H9 (cell line): ENCODE measurements at regions not wholly inside any gene's neighbourhood (a gene's known extent, or its start where the extent isn't known, plus 50 kb on each side); places are given as distances from the start of the nearest gene placed in this dataset.

Experiments used
- DNase-seq: peaks from one replicate; pipeline ENCODE4 v3.0.0-alpha.2; 2017
- H2AFZ ChIP-seq: one replicate; pipeline ENCODE4 v1.6.1; 2013; ENCODE audit warnings: mild to moderate bottlenecking, low read length, control low read depth, moderate library complexity
- H2AK5ac ChIP-seq: 2 replicates; pipeline ENCODE4 v1.6.1; 2013; ENCODE audit warnings: low read length, control low read depth, mixed read lengths; ENCODE audit not compliant: insufficient read length
- H2BK120ac ChIP-seq: one replicate; pipeline ENCODE4 v1.6.1; 2013; ENCODE audit warnings: low read depth, mild to moderate bottlenecking, low read length, control low read depth, inconsistent platforms; ENCODE audit not compliant: poor library complexity, severe bottlenecking
- H2BK12ac ChIP-seq: 2 replicates; pipeline ENCODE4 v1.6.1; 2013; ENCODE audit warnings: low read length, control low read depth, mixed read lengths, low read depth; ENCODE audit not compliant: insufficient read length
- H2BK15ac ChIP-seq: 2 replicates; pipeline ENCODE4 v1.6.1; 2013; ENCODE audit warnings: low read depth, low read length, control low read depth
- H2BK20ac ChIP-seq: one replicate; pipeline ENCODE4 v1.6.1; 2013; ENCODE audit warnings: low read depth, mild to moderate bottlenecking, low read length, control low read depth, inconsistent platforms; ENCODE audit not compliant: poor library complexity, severe bottlenecking
- H2BK5ac ChIP-seq: 2 replicates; pipeline ENCODE4 v1.6.1; 2013; ENCODE audit warnings: low read length, control low read depth, mixed read lengths; ENCODE audit not compliant: insufficient read length
- H3K14ac ChIP-seq: 2 replicates; pipeline ENCODE4 v1.6.1; 2013; ENCODE audit warnings: low read length, control low read depth; ENCODE audit not compliant: insufficient read depth
- H3K18ac ChIP-seq: 2 replicates; pipeline ENCODE4 v1.6.1; 2013; ENCODE audit warnings: low read depth, mild to moderate bottlenecking, mixed read lengths, low read length, control low read depth; ENCODE audit not compliant: insufficient read length
- H3K23ac ChIP-seq: 2 replicates; pipeline ENCODE4 v1.6.1; 2013; ENCODE audit warnings: low read length, control low read depth, mixed read lengths, low read depth; ENCODE audit not compliant: insufficient read length
- H3K23me2 ChIP-seq: 2 replicates; pipeline ENCODE4 v1.6.1; 2013; ENCODE audit warnings: low read depth, mild to moderate bottlenecking, mixed read lengths, low read length, control low read depth; ENCODE audit not compliant: insufficient read length, poor library complexity, severe bottlenecking
- H3K27ac ChIP-seq: 2 replicates; pipeline ENCODE4 v1.5.1; 2013; ENCODE audit warnings: low read length, control low read depth, mixed read lengths, low read depth; ENCODE audit not compliant: insufficient read length
- H3K27me3 ChIP-seq: 2 replicates; pipeline ENCODE4 v1.6.1; 2013; ENCODE audit warnings: low read length, control low read depth, inconsistent platforms; ENCODE audit not compliant: insufficient read depth
- H3K4ac ChIP-seq: 2 replicates; pipeline ENCODE4 v1.6.1; 2013; ENCODE audit warnings: low read depth, mild to moderate bottlenecking, control low read depth, inconsistent platforms, low read length, moderate library complexity
- H3K4me1 ChIP-seq: 2 replicates; pipeline ENCODE4 v1.6.1; 2013; ENCODE audit warnings: low read length, control low read depth, inconsistent platforms; ENCODE audit not compliant: insufficient read depth
- H3K4me2 ChIP-seq: 2 replicates; pipeline ENCODE4 v1.6.1; 2013; ENCODE audit warnings: low read length, control low read depth, mixed read lengths; ENCODE audit not compliant: insufficient read length, insufficient read depth
- H3K56ac ChIP-seq: 2 replicates; pipeline ENCODE4 v1.6.1; 2013; ENCODE audit warnings: low read depth, mild to moderate bottlenecking, mixed read lengths, low read length, control low read depth; ENCODE audit not compliant: insufficient read length
- H3K79me1 ChIP-seq: 2 replicates; pipeline ENCODE4 v1.6.1; 2013; ENCODE audit warnings: low read depth, mild to moderate bottlenecking, moderate library complexity, low read length, control low read depth, inconsistent platforms; ENCODE audit not compliant: insufficient read depth, poor library complexity, severe bottlenecking
- H3K79me2 ChIP-seq: 2 replicates; pipeline ENCODE4 v1.6.1; 2013; ENCODE audit warnings: low read length, control low read depth, inconsistent platforms; ENCODE audit not compliant: insufficient read depth
- H3K9ac ChIP-seq: 2 replicates; pipeline ENCODE4 v1.6.1; 2013; ENCODE audit warnings: low read length, control low read depth, mixed read lengths; ENCODE audit not compliant: insufficient read length; ENCODE audit errors: extremely low read depth
- H3K9me3 ChIP-seq: one replicate; pipeline ENCODE4 v1.6.1; 2013; ENCODE audit warnings: low read depth, low read length, inconsistent platforms; ENCODE audit not compliant: control insufficient read depth
- H3T11ph ChIP-seq: one replicate; pipeline ENCODE4 v1.6.1; 2013; ENCODE audit warnings: mild to moderate bottlenecking, low read length, control low read depth, inconsistent platforms
- H4K20me1 ChIP-seq: one replicate; pipeline ENCODE4 v1.6.1; 2013; ENCODE audit not compliant: control insufficient read depth, insufficient read length, insufficient read depth
- H4K5ac ChIP-seq: 2 replicates; pipeline ENCODE4 v1.6.1; 2013; ENCODE audit warnings: low read depth, mild to moderate bottlenecking, mixed read lengths, low read length, control low read depth; ENCODE audit not compliant: insufficient read length
- H4K8ac ChIP-seq: replicated peaks from 2 replicates; pipeline ENCODE4 v1.6.1; 2013; ENCODE audit warnings: low read length, control low read depth, mixed read lengths, low read depth; ENCODE audit not compliant: insufficient read length
- H4K91ac ChIP-seq: 2 replicates; pipeline ENCODE4 v1.6.1; 2013; ENCODE audit warnings: low read depth, mild to moderate bottlenecking, moderate library complexity, mixed read lengths, low read length, control low read depth; ENCODE audit not compliant: insufficient read length
- H3K27ac Mint-ChIP-seq, 3 experiments: 2 replicates in 2 of 3; 3 replicates in 1 of 3; pipeline ENCODE4 v1.8.0; 2020 to 2021; ENCODE audit warnings: mixed read lengths in 3 of 3, mild to moderate bottlenecking in 1 of 3, moderate library complexity in 1 of 3
- H3K27me3 Mint-ChIP-seq: 2 replicates; pipeline ENCODE4 v1.8.0; 2021; ENCODE audit warnings: low read depth, mild to moderate bottlenecking, moderate library complexity, mixed read lengths
- H3K36me3 Mint-ChIP-seq, 3 experiments: 2 replicates in 2 of 3; 3 replicates in 1 of 3; pipeline ENCODE4 v1.8.0; 2020 to 2021; ENCODE audit warnings: low read depth in 3 of 3, mixed read lengths in 3 of 3; ENCODE audit not compliant: insufficient read depth in 1 of 3
- H3K4me1 Mint-ChIP-seq, 2 experiments: 2 replicates each; pipeline ENCODE4 v1.8.0; 2020; ENCODE audit warnings: mixed read lengths in 2 of 2
- H3K4me3 Mint-ChIP-seq, 2 experiments: 2 replicates in 1 of 2; 3 replicates in 1 of 2; pipeline ENCODE4 v1.8.0; 2020 to 2021; ENCODE audit warnings: mild to moderate bottlenecking in 2 of 2, mixed read lengths in 2 of 2, moderate library complexity in 1 of 2
- H3K9me3 Mint-ChIP-seq, 2 experiments: 2 replicates in 1 of 2; 3 replicates in 1 of 2; pipeline ENCODE4 v1.8.0; 2020; ENCODE audit warnings: mild to moderate bottlenecking in 2 of 2, mixed read lengths in 2 of 2, moderate library complexity in 1 of 2
- WGBS: extraction: QIAGEN DNeasy Blood & Tissue Kit; methylation state at CpG from one replicate; pipeline ENCODE4 v1.1.7; 2013; ENCODE audit warnings: missing lambda C conversion rate, low lambda C conversion rate, mixed read lengths; ENCODE audit not compliant: insufficient read length; ENCODE audit errors: extremely low coverage; 5-methylcytosine and 5-hydroxymethylcytosine counted together
- TF ChIP-seq, protein P1 (sequence below): fragments of 200-600 bp; sonication (generic); conservative IDR thresholded peaks from 3 replicates; pipeline ENCODE4 v1.8.0; 2021; ENCODE audit warnings: antibody characterized with exemption, mild to moderate bottlenecking

GRCh38 chr12:114919479-114919878 lies 235.5 kb upstream of the TBX3 start:
- Histone ChIP-seq H3K56ac (no peak overlapping the region), H2BK120ac (no peak overlapping the region), H3K4ac (no peak overlapping the region), H2AK5ac (no peak overlapping the region), H3K23me2 (no peaks in the 10 kb centered on the region), H3K23ac (no peak overlapping the region), H3T11ph (no peak overlapping the region), H3K79me1 (no peaks in the 10 kb centered on the region), H2AFZ (no peak overlapping the region), H3K14ac (no peak overlapping the region), H4K8ac (no peak overlapping the region), H4K20me1 (no peaks in the 10 kb centered on the region), H4K91ac (no peak overlapping the region), H3K4me2 (no peak overlapping the region), H2BK15ac (no peak overlapping the region), H3K4me1 (no peaks in the 10 kb centered on the region), H3K9ac (no peak overlapping the region), H3K18ac (no peak overlapping the region), H3K27ac (no peak overlapping the region), H2BK20ac (no peak overlapping the region), H3K79me2 (no peaks in the 10 kb centered on the region), H2BK5ac (no peak overlapping the region), H3K27me3 (no peaks in the 10 kb centered on the region), H2BK12ac (no peak overlapping the region), H3K9me3 (no peaks in the 10 kb centered on the region), H4K5ac (no peak overlapping the region)
- H3K27ac Mint-ChIP-seq = no peak overlapping the region
- no CpG with 5 or more reads among the region's 8 CpGs for WGBS
- TF ChIP-seq, protein P1, sequence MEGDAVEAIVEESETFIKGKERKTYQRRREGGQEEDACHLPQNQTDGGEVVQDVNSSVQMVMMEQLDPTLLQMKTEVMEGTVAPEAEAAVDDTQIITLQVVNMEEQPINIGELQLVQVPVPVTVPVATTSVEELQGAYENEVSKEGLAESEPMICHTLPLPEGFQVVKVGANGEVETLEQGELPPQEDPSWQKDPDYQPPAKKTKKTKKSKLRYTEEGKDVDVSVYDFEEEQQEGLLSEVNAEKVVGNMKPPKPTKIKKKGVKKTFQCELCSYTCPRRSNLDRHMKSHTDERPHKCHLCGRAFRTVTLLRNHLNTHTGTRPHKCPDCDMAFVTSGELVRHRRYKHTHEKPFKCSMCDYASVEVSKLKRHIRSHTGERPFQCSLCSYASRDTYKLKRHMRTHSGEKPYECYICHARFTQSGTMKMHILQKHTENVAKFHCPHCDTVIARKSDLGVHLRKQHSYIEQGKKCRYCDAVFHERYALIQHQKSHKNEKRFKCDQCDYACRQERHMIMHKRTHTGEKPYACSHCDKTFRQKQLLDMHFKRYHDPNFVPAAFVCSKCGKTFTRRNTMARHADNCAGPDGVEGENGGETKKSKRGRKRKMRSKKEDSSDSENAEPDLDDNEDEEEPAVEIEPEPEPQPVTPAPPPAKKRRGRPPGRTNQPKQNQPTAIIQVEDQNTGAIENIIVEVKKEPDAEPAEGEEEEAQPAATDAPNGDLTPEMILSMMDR = no peak
- DNase-seq = no peak
- no peaks in the 10 kb centered on the region; a peak in 1 of 7 replicates for H3K36me3 Mint-ChIP-seq
- H3K27me3 Mint-ChIP-seq = peaks cover 3% of the 10 kb centered on the region
- no peak overlapping the region for H3K4me3 Mint-ChIP-seq
- H3K4me1 Mint-ChIP-seq = peaks cover 4 to 9% of the 10 kb centered on the region in 2 experiments; a peak in 3 of 4 replicates
- peaks cover 0 to 3% of the 10 kb centered on the region in 2 experiments; a peak in 2 of 5 replicates for H3K9me3 Mint-ChIP-seq
